Hepatocyte (in vitro differentiated cells): ENCODE measurements at regions not wholly inside any gene's neighbourhood (a gene's known extent, or its start where the extent isn't known, plus 50 kb on each side); places are given as distances from the start of the nearest gene placed in this dataset.
A peak's percentile ranks its signal among the peaks of the same experiment; 100 is the strongest.

Source experiments
- DNase-seq: peaks from one replicate; pipeline ENCODE4 v3.0.0-alpha.2; 2016; ENCODE audit warnings: low spot score
- H2AFZ ChIP-seq: fragments of 200-600 bp; sonication (generic); 2 replicates; pipeline ENCODE4 v1.6.0; 2016; ENCODE audit warnings: antibody characterized with exemption, mild to moderate bottlenecking
- H3K27ac ChIP-seq: fragments of 200-600 bp; sonication (generic); 2 replicates; pipeline ENCODE4 v1.5.1; 2016; ENCODE audit warnings: mild to moderate bottlenecking
- H3K27me3 ChIP-seq: fragments of 200-600 bp; sonication (generic); 2 replicates; pipeline ENCODE4 v1.6.1; 2016
- H3K36me3 ChIP-seq: fragments of 200-600 bp; sonication (generic); replicated peaks from 2 replicates; pipeline ENCODE4 v1.5.1; 2016; ENCODE audit warnings: low read depth; ENCODE audit not compliant: insufficient read depth
- H3K4me1 ChIP-seq: fragments of 200-600 bp; sonication (generic); 2 replicates; pipeline ENCODE4 v1.5.1; 2016; ENCODE audit warnings: mild to moderate bottlenecking, moderate library complexity; ENCODE audit not compliant: insufficient read depth
- H3K4me2 ChIP-seq: fragments of 200-600 bp; sonication (generic); 2 replicates; pipeline ENCODE4 v1.6.0; 2016
- H3K4me3 ChIP-seq: fragments of 200-600 bp; sonication (generic); 2 replicates; pipeline ENCODE4 v1.5.1; 2016; ENCODE audit warnings: mild to moderate bottlenecking
- H3K79me2 ChIP-seq: fragments of 200-600 bp; sonication (generic); 2 replicates; pipeline ENCODE4 v1.6.0; 2017; ENCODE audit warnings: mild to moderate bottlenecking
- H3K9me2 ChIP-seq: fragments of 200-600 bp; sonication (generic); replicated peaks from 2 replicates; pipeline ENCODE4 v1.6.0; 2017; ENCODE audit warnings: mild to moderate bottlenecking; ENCODE audit not compliant: insufficient read depth
- H3K9me3 ChIP-seq: fragments of 200-600 bp; sonication (generic); 2 replicates; pipeline ENCODE4 v1.5.1; 2016; ENCODE audit warnings: low read depth, mild to moderate bottlenecking
- H4K20me1 ChIP-seq: fragments of 200-600 bp; sonication (generic); 2 replicates; pipeline ENCODE4 v1.6.0; 2016; ENCODE audit warnings: mild to moderate bottlenecking; ENCODE audit not compliant: insufficient read depth, poor library complexity, severe bottlenecking
- EZH2 ChIP-seq: fragments of 200-600 bp; sonication (generic); IDR thresholded peaks from 2 replicates; pipeline ENCODE4 v1.6.1; 2016; ENCODE audit warnings: antibody characterized with exemption, mild to moderate bottlenecking, borderline replicate concordance
- EZH2phosphoT487 ChIP-seq: fragments of 200-600 bp; sonication (generic); IDR thresholded peaks from one replicate; pipeline ENCODE4 v1.6.1; 2018; ENCODE audit warnings: antibody characterized with exemption, mild to moderate bottlenecking, low read depth, moderate library complexity; ENCODE audit not compliant: unreplicated experiment, severe bottlenecking
- WGBS: methylation state at CpG from one replicate; pipeline ENCODE4 v1.1.6; 2016; ENCODE audit warnings: low lambda C conversion rate; ENCODE audit errors: missing lambda C conversion rate; 5-methylcytosine and 5-hydroxymethylcytosine counted together
- TF ChIP-seq, protein P1 (sequence below): fragments of 200-600 bp; sonication (generic); IDR thresholded peaks from 2 replicates; pipeline ENCODE4 v1.5.1; 2016; ENCODE audit warnings: antibody characterized with exemption, mild to moderate bottlenecking; ENCODE audit not compliant: poor library complexity

GRCh38 chr1:115181231-115181630, 91.9 kb upstream of the TSPAN2 start:
- WGBS = 92% methylated on average over 4 of the region's 4 CpGs
- H2AFZ ChIP-seq = no peak overlapping the region

DNA sequence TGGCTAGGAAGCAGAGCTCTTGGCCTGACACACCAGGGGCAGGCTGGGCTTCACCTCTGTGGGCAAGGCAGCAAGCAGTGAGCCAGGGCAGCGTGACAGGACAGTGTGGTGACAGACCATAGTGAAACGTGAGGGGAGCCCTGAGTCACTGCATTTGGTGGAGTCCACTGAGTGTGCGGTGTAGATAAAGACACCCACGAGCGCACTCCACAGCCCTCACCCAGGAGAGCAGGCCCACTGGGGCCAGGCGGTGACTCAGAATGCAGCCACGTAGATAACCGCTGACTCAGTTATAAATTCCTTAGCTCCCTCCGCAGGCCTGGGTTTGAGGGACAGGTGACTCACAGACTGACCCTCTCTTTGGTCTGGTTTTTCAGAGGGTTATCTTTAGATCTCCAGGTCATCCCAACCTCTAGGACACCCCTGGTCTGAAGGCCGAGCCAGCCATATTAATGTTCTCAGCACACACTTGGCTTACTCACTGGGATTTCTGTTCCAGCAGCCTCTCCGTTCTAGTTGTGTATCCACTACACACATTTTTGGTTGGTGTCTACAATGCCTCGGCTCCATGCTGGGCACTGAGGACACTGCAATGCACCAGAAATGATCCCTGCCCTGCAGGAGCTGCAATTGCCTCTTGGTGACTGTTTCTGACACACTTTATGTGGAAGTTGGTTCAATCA, 90.2 kb upstream of the TSPAN2 start:
- Histone ChIP-seq H4K20me1 (no peaks in the 10 kb centered on the region), H3K27ac (peak overlapping the region; percentile 59), H3K4me3 (no peak overlapping the region), H3K4me2 (no peak overlapping the region), H2AFZ (no peak overlapping the region), H3K9me2 (no peaks in the 10 kb centered on the region), H3K4me1 (peaks cover 14% of the 10 kb centered on the region), H3K9me3 (no peaks in the 10 kb centered on the region), H3K27me3 (no peaks in the 10 kb centered on the region), H3K36me3 (no peaks in the 10 kb centered on the region), H3K79me2 (no peaks in the 10 kb centered on the region)
- WGBS = 74% methylated on average over 12 of the region's 12 CpGs
- TF ChIP-seq EZH2phosphoT487 (no peak), EZH2 (no peak)
- TF ChIP-seq, protein P1, sequence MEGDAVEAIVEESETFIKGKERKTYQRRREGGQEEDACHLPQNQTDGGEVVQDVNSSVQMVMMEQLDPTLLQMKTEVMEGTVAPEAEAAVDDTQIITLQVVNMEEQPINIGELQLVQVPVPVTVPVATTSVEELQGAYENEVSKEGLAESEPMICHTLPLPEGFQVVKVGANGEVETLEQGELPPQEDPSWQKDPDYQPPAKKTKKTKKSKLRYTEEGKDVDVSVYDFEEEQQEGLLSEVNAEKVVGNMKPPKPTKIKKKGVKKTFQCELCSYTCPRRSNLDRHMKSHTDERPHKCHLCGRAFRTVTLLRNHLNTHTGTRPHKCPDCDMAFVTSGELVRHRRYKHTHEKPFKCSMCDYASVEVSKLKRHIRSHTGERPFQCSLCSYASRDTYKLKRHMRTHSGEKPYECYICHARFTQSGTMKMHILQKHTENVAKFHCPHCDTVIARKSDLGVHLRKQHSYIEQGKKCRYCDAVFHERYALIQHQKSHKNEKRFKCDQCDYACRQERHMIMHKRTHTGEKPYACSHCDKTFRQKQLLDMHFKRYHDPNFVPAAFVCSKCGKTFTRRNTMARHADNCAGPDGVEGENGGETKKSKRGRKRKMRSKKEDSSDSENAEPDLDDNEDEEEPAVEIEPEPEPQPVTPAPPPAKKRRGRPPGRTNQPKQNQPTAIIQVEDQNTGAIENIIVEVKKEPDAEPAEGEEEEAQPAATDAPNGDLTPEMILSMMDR = no peak
- DNase-seq = peak; percentile 70

More at GRCh38 chr1:115181231-115181630, 91.9 kb upstream of the TSPAN2 start:
- H3K4me1 ChIP-seq = peaks cover 16% of the 10 kb centered on the region
- no peaks in the 10 kb centered on the region for H4K20me1 ChIP-seq
- H3K9me3 ChIP-seq = no peaks in the 10 kb centered on the region
- no peaks in the 10 kb centered on the region for H3K9me2 ChIP-seq
- no peaks in the 10 kb centered on the region for H3K36me3 ChIP-seq
- TF ChIP-seq EZH2 (no peak), EZH2phosphoT487 (no peak)
- TF ChIP-seq, protein P1 = no peak
- no peak overlapping the region for H3K27ac ChIP-seq
- no peak for DNase-seq
- H3K4me2 ChIP-seq = no peak overlapping the region
- H3K4me3 ChIP-seq = no peak overlapping the region
- no peaks in the 10 kb centered on the region for H3K79me2 ChIP-seq
- H3K27me3 ChIP-seq = no peaks in the 10 kb centered on the region

- Histone ChIP-seq H3K9me3 (no peaks in the 10 kb centered on the region), H3K4me1 (no peaks in the 10 kb centered on the region), H3K4me2 (no peak overlapping the region), H3K4me3 (no peak overlapping the region), H3K36me3 (no peaks in the 10 kb centered on the region), H3K27ac (no peak overlapping the region), H3K27me3 (no peaks in the 10 kb centered on the region), H2AFZ (no peak overlapping the region), H3K79me2 (no peaks in the 10 kb centered on the region), H4K20me1 (no peaks in the 10 kb centered on the region), H3K9me2 (no peaks in the 10 kb centered on the region)
- TF ChIP-seq EZH2 (no peak), EZH2phosphoT487 (no peak)
- TF ChIP-seq, protein P1 = no peak
- no peak for DNase-seq
- WGBS = 80% methylated on average over 1 of the region's 1 CpG
These were observed 86.9 kb upstream of the TSPAN2 start for GRCh38 chr1:115176189-115176588.
